ENCODE measurements at regions not wholly inside any gene's neighbourhood (a gene's known extent, or its start where the extent isn't known, plus 50 kb on each side); places are given as distances from the start of the nearest gene placed in this dataset.

DNA sequence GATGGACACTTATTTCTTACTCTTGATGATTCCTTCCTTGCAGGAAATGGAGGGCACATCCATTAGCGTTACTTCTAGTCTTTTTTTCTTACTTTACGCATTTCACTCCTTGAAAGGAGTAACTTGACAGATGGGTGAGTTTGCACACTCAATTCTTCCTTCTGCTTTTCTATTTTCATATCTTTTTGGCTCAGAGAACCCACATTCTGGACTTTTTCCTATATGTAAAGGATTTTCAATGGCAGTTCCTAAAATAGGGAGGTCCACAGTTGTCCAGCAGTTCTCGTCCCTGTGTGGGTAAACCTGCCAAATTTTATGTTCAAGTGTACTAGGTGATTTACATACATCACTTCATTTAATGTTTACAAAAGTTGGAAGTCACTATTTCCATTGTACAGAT is 440.0 kb upstream of the KIRREL3 start:
- Histone ChIP-seq H3K9me3 (ENCODE audit: control insufficient read depth, insufficient read depth, low read length) (no peaks in the 10 kb centered on the region), H2BK20ac (ENCODE audit: low read depth, low read length) (no peak overlapping the region), H2AK9ac (replicated peaks; ENCODE audit: low read depth, low read length, poor library complexity) (no peak overlapping the region), H3K14ac (replicated peaks; ENCODE audit: low read depth, low read length) (no peak overlapping the region), H4K91ac (ENCODE audit: insufficient read depth, low read depth, low read length) (no peak overlapping the region), H3K9me1 (ENCODE audit: insufficient read depth, low read length) (no peaks in the 10 kb centered on the region), H2AK5ac (ENCODE audit: low read depth, low read length) (no peak overlapping the region), H3K4me2 (ENCODE audit: low read depth, low read length) (no peak overlapping the region), H3K56ac (ENCODE audit: extremely low read depth, insufficient read depth, low read length) (no peak overlapping the region), H3K27me3 (ENCODE audit: control insufficient read depth, insufficient read depth, low read length) (no peaks in the 10 kb centered on the region), H3K36me3 (ENCODE audit: control insufficient read depth, insufficient read depth, low read length) (no peaks in the 10 kb centered on the region), H4K8ac (ENCODE audit: low read depth in 2 of 2, low read length in 2 of 2) (no peak overlapping the region), H3K4me1 (ENCODE audit: control insufficient read depth, insufficient read depth, low read length) (no peaks in the 10 kb centered on the region), H3K4me3 (ENCODE audit: insufficient read depth, low read depth, low read length) (no peak overlapping the region), H3K4ac (ENCODE audit: low read depth, low read length) (no peak overlapping the region), H2AFZ (replicated peaks; ENCODE audit: low read length, poor library complexity) (no peak overlapping the region), H2BK120ac (ENCODE audit: low read depth, low read length) (no peak overlapping the region), H3K79me1 (ENCODE audit: low read depth in 1 of 2, low read length in 2 of 2) (no peaks in the 10 kb centered on the region), H3K9ac (ENCODE audit: low read depth, low read length) (no peak overlapping the region), H4K5ac (ENCODE audit: low read depth, low read length) (no peak overlapping the region), H3K18ac (ENCODE audit: low read depth, low read length) (no peak overlapping the region), H2BK15ac (ENCODE audit: low read depth, low read length) (no peak overlapping the region), H2BK5ac (ENCODE audit: low read depth, low read length, poor library complexity, severe bottlenecking) (no peak overlapping the region), H3K23ac (ENCODE audit: low read depth, low read length) (no peak overlapping the region), H3K27ac (ENCODE audit: insufficient read depth, low read length) (no peak overlapping the region), H4K20me1 (ENCODE audit: insufficient read depth, low read length) (no peaks in the 10 kb centered on the region)
- no peak for ATAC-seq (ENCODE audit: low read depth)
- intact Hi-C loops (cut with micrococcal nuclease) (no loop called here), in situ Hi-C loops (cut with MboI; ENCODE audit: low sequenced_read_pairs) (no loop called here), dilution Hi-C loops (cut with HindIII; ENCODE audit: low sequenced_read_pairs, unreplicated experiment) (no loop called here)
- BruUV-seq (replicated peaks) = no TSS peak
- ChIA-PET CTCF (no interaction called here), POLR2A (ENCODE audit: unreplicated experiment) (no interaction called here)
- TF ChIP-seq CEBPB (IDR thresholded peaks at IDR 0.05; ENCODE audit: low read depth, low read length) (no peak), RFX5 (IDR thresholded peaks at IDR 0.05; ENCODE audit: low read depth, low read length) (no peak), MAFK (IDR thresholded peaks at IDR 0.05; ENCODE audit: low read depth, low read length) (no peak), FOS (IDR thresholded peaks at IDR 0.05; ENCODE audit: low read depth, low read length) (no peak), RAD21 (IDR thresholded peaks at IDR 0.05; ENCODE audit: low read length) (no peak), POLR2A (IDR thresholded peaks at IDR 0.05; ENCODE audit: low read depth, low read length) (no peak), SMC3 (IDR thresholded peaks at IDR 0.05; ENCODE audit: low read depth, low read length) (no peak), MXI1 (IDR thresholded peaks at IDR 0.05; ENCODE audit: borderline replicate concordance, low read depth, low read length) (no peak), MAZ (IDR thresholded peaks at IDR 0.05; ENCODE audit: borderline replicate concordance, low read depth, low read length) (no peak), NFE2L2 (IDR thresholded peaks at IDR 0.05; ENCODE audit: low read depth, low read length) (no peak), RCOR1 (IDR thresholded peaks at IDR 0.05; ENCODE audit: insufficient replicate concordance, low read length) (no peak)
- TF ChIP-seq, protein P1, sequence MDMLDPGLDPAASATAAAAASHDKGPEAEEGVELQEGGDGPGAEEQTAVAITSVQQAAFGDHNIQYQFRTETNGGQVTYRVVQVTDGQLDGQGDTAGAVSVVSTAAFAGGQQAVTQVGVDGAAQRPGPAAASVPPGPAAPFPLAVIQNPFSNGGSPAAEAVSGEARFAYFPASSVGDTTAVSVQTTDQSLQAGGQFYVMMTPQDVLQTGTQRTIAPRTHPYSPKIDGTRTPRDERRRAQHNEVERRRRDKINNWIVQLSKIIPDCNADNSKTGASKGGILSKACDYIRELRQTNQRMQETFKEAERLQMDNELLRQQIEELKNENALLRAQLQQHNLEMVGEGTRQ (IDR thresholded peaks at IDR 0.05; ENCODE audit: low read depth, low read length) = no peak
- TF ChIP-seq, protein P2, sequence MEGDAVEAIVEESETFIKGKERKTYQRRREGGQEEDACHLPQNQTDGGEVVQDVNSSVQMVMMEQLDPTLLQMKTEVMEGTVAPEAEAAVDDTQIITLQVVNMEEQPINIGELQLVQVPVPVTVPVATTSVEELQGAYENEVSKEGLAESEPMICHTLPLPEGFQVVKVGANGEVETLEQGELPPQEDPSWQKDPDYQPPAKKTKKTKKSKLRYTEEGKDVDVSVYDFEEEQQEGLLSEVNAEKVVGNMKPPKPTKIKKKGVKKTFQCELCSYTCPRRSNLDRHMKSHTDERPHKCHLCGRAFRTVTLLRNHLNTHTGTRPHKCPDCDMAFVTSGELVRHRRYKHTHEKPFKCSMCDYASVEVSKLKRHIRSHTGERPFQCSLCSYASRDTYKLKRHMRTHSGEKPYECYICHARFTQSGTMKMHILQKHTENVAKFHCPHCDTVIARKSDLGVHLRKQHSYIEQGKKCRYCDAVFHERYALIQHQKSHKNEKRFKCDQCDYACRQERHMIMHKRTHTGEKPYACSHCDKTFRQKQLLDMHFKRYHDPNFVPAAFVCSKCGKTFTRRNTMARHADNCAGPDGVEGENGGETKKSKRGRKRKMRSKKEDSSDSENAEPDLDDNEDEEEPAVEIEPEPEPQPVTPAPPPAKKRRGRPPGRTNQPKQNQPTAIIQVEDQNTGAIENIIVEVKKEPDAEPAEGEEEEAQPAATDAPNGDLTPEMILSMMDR (conservative IDR thresholded peaks at IDR 0.05; ENCODE audit: low read depth, low read length) = no peak
- WGBS, 2 experiments (ENCODE audit: extremely low coverage in 2 of 2, insufficient read length in 1 of 2) = no CpG with 5 or more reads among the region's 3 CpGs
- no peak for DNase-seq
